ENCODE measurements at regions not wholly inside any gene's neighbourhood (a gene's known extent, or its start where the extent isn't known, plus 50 kb on each side); places are given as distances from the start of the nearest gene placed in this dataset.

DNA sequence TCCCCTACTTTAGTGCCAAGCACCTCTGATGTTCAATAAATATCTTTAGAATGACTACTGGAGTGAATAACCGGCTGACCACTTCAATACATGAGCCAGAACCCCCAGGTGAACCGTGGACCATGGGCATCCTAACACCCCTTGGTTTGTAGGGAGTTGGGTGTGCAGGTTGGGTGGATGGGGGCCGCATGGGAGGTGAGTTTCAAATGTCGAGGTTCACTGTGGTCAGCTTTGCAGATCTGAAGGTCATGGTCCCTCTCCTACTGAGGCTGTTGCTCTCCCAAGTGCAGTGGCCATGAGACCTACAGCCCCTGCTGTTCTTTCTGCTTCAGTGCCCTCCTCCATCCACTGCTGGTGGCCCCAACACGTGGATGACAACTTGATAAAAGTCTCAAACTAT is 178.0 kb upstream of the MKI67 start:
- FAIRE-seq (no peak), DNase-seq (ENCODE audit: low read depth, low spot score) (no peak)
- Histone ChIP-seq H3K27ac (ENCODE audit: insufficient read depth, low read depth, low read length) (no peak overlapping the region), H2AFZ (ENCODE audit: low read depth, low read length) (no peak overlapping the region), H3K27me3 (ENCODE audit: control insufficient read depth in 2 of 2, insufficient read depth in 2 of 2, low read length in 2 of 2) (no peaks in the 10 kb centered on the region), H3K9ac (replicated peaks; ENCODE audit: extremely low read depth, insufficient read depth, low read length) (no peak overlapping the region), H4K20me1 (replicated peaks; ENCODE audit: control insufficient read depth, extremely low read depth, insufficient read depth, low read length) (no peaks in the 10 kb centered on the region), H3K4me3 (replicated peaks in 1 of 3; ENCODE audit: insufficient read depth in 1 of 3, low read depth in 1 of 3, low read length in 3 of 3) (no peak overlapping the region), H3K79me2 (ENCODE audit: control insufficient read depth, insufficient read depth, low read length) (no peaks in the 10 kb centered on the region), H3K9me3 (replicated peaks; ENCODE audit: control insufficient read depth, insufficient read depth, low read length) (no peaks in the 10 kb centered on the region), H3K4me1 (ENCODE audit: control insufficient read depth, extremely low read depth, insufficient read depth, low read length) (no peaks in the 10 kb centered on the region), H3K4me2 (ENCODE audit: insufficient read depth, low read length) (no peak overlapping the region), H3K9me1 (replicated peaks; ENCODE audit: control insufficient read depth, extremely low read depth, insufficient read depth, low read length) (no peaks in the 10 kb centered on the region), H3K36me3 (ENCODE audit: control insufficient read depth in 2 of 2, extremely low read depth in 1 of 2, insufficient read depth in 2 of 2, low read length in 2 of 2) (no peaks in the 10 kb centered on the region)
- dilution Hi-C loops (cut with MboI; ENCODE audit: extremely low pct_ligation_motif_present, low sequenced_read_pairs) (no loop called here), intact Hi-C loops (cut with micrococcal nuclease) (no loop called here)
- no peak for TF ChIP-seq EZH2 (IDR thresholded peaks at IDR 0.05; ENCODE audit: borderline replicate concordance, low read depth, low read length, severe bottlenecking)
- no peak for TF ChIP-seq JUN (IDR thresholded peaks at IDR 0.05; ENCODE audit: borderline replicate concordance, insufficient read depth, insufficient read length, low read depth)
- no peak for TF ChIP-seq POLR2A (IDR thresholded peaks at IDR 0.05; ENCODE audit: low read depth, low read length)
- TF ChIP-seq FOS (IDR thresholded peaks at IDR 0.05; ENCODE audit: borderline replicate concordance, insufficient read depth, low read length): no peak
- TF ChIP-seq POLR2AphosphoS5 (IDR thresholded peaks at IDR 0.05; ENCODE audit: insufficient read depth, low read depth, low read length): no peak
- TF ChIP-seq, protein P1, sequence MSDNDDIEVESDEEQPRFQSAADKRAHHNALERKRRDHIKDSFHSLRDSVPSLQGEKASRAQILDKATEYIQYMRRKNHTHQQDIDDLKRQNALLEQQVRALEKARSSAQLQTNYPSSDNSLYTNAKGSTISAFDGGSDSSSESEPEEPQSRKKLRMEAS (IDR thresholded peaks at IDR 0.05; ENCODE audit: insufficient read depth, insufficient read length): no peak
- no peak for TF ChIP-seq MYC (IDR thresholded peaks at IDR 0.05; ENCODE audit: low read depth, low read length)
- TF ChIP-seq, protein P2, sequence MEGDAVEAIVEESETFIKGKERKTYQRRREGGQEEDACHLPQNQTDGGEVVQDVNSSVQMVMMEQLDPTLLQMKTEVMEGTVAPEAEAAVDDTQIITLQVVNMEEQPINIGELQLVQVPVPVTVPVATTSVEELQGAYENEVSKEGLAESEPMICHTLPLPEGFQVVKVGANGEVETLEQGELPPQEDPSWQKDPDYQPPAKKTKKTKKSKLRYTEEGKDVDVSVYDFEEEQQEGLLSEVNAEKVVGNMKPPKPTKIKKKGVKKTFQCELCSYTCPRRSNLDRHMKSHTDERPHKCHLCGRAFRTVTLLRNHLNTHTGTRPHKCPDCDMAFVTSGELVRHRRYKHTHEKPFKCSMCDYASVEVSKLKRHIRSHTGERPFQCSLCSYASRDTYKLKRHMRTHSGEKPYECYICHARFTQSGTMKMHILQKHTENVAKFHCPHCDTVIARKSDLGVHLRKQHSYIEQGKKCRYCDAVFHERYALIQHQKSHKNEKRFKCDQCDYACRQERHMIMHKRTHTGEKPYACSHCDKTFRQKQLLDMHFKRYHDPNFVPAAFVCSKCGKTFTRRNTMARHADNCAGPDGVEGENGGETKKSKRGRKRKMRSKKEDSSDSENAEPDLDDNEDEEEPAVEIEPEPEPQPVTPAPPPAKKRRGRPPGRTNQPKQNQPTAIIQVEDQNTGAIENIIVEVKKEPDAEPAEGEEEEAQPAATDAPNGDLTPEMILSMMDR (IDR thresholded peaks at IDR 0.05; ENCODE audit: extremely low read depth in 1 of 2, insufficient read depth in 1 of 2, low read depth in 1 of 2, low read length in 2 of 2): no peak
- no peak for TF ChIP-seq GATA2 (IDR thresholded peaks at IDR 0.05; ENCODE audit: insufficient read depth, insufficient read length, low read depth, low read length)
- ChIA-PET CTCF (no interaction called here), POLR2A (no interaction called here)
- no TSS peak for BruUV-seq (replicated peaks)
